H7 (cell line): ENCODE measurements at regions not wholly inside any gene's neighbourhood (a gene's known extent, or its start where the extent isn't known, plus 50 kb on each side); places are given as distances from the start of the nearest gene placed in this dataset.

Source experiments
- DNase-seq: peaks from one replicate; pipeline ENCODE4 v3.0.0; 2012
- H3K27me3 ChIP-seq: 2 replicates; pipeline ENCODE4 v1.6.0; 2011; ENCODE audit warnings: mild to moderate bottlenecking, low read length; ENCODE audit not compliant: control insufficient read depth, insufficient read depth
- H3K36me3 ChIP-seq: replicated peaks from 2 replicates; pipeline ENCODE4 v1.5.1; 2011; ENCODE audit warnings: low read length; ENCODE audit not compliant: control insufficient read depth, insufficient read depth
- H3K4me3 ChIP-seq: 2 replicates; pipeline ENCODE4 v1.5.1; 2011; ENCODE audit warnings: low read depth, mild to moderate bottlenecking, control low read depth, low read length, moderate library complexity; ENCODE audit not compliant: insufficient read depth

GRCh38 chr21:27061770-27062169 lies 94.9 kb upstream of the ADAMTS5 start:
- no peak for DNase-seq
- Histone ChIP-seq H3K36me3 (no peaks in the 10 kb centered on the region), H3K27me3 (no peaks in the 10 kb centered on the region)

GRCh38 chr21:27060190-27060589 lies 93.3 kb upstream of the ADAMTS5 start:
- H3K4me3 ChIP-seq, result no peak overlapping the region
- no peaks in the 10 kb centered on the region for H3K36me3 ChIP-seq
- DNase-seq, result no peak
- H3K27me3 ChIP-seq, result no peaks in the 10 kb centered on the region

More at GRCh38 chr21:27061770-27062169, 94.9 kb upstream of the ADAMTS5 start:
- H3K4me3 ChIP-seq, result no peak overlapping the region

GRCh38 chr21:27058673-27059605 lies 92.1 kb upstream of the ADAMTS5 start:
- no peaks in the 10 kb centered on the region for H3K36me3 ChIP-seq
- no peaks in the 10 kb centered on the region for H3K27me3 ChIP-seq
- H3K4me3 ChIP-seq, result no peak overlapping the region
- DNase-seq, result no peak

- no peak for DNase-seq
- Histone ChIP-seq H3K4me3 (no peak overlapping the region), H3K27me3 (no peaks in the 10 kb centered on the region), H3K36me3 (no peaks in the 10 kb centered on the region)
Measured at GRCh38 chr21:27057997-27058396, 91.1 kb upstream of the ADAMTS5 start.

GRCh38 chr21:27047658-27048314 lies 80.9 kb upstream of the ADAMTS5 start:
- Histone ChIP-seq H3K4me3 (no peak overlapping the region), H3K27me3 (no peaks in the 10 kb centered on the region), H3K36me3 (no peaks in the 10 kb centered on the region)
- DNase-seq, result no peak

GRCh38 chr21:27047283-27047657 lies 80.4 kb upstream of the ADAMTS5 start:
- DNase-seq, result no peak
- Histone ChIP-seq H3K36me3 (no peaks in the 10 kb centered on the region), H3K4me3 (no peak overlapping the region), H3K27me3 (no peaks in the 10 kb centered on the region)

GRCh38 chr21:27045281-27045985 lies 78.5 kb upstream of the ADAMTS5 start:
- no peak for DNase-seq
- H3K4me3 ChIP-seq, result no peak overlapping the region
- H3K36me3 ChIP-seq, result no peaks in the 10 kb centered on the region
- no peaks in the 10 kb centered on the region for H3K27me3 ChIP-seq

GRCh38 chr21:27043377-27043776 lies 76.5 kb upstream of the ADAMTS5 start:
- DNase-seq, result no peak
- Histone ChIP-seq H3K36me3 (no peaks in the 10 kb centered on the region), H3K4me3 (no peak overlapping the region), H3K27me3 (no peaks in the 10 kb centered on the region)

GRCh38 chr21:27040738-27041469 lies 74.0 kb upstream of the ADAMTS5 start:
- no peak overlapping the region for H3K4me3 ChIP-seq
- H3K27me3 ChIP-seq, result no peaks in the 10 kb centered on the region
- no peaks in the 10 kb centered on the region for H3K36me3 ChIP-seq
- DNase-seq, result no peak

GRCh38 chr21:27036736-27037301 lies 69.9 kb upstream of the ADAMTS5 start:
- DNase-seq, result no peak
- Histone ChIP-seq H3K27me3 (no peaks in the 10 kb centered on the region), H3K4me3 (no peak overlapping the region), H3K36me3 (no peaks in the 10 kb centered on the region)

GRCh38 chr21:27035791-27036190 lies 68.9 kb upstream of the ADAMTS5 start:
- Histone ChIP-seq H3K27me3 (no peaks in the 10 kb centered on the region), H3K4me3 (no peak overlapping the region), H3K36me3 (no peaks in the 10 kb centered on the region)
- no peak for DNase-seq

- Histone ChIP-seq H3K4me3 (no peak overlapping the region), H3K27me3 (no peaks in the 10 kb centered on the region), H3K36me3 (no peaks in the 10 kb centered on the region)
- no peak for DNase-seq
Measured at GRCh38 chr21:27034796-27035195, 67.9 kb upstream of the ADAMTS5 start.

- Histone ChIP-seq H3K27me3 (no peaks in the 10 kb centered on the region), H3K36me3 (no peaks in the 10 kb centered on the region), H3K4me3 (no peak overlapping the region)
- DNase-seq, result no peak
Measured at GRCh38 chr21:27033471-27033870, 66.6 kb upstream of the ADAMTS5 start.

- no peak for DNase-seq
- H3K27me3 ChIP-seq, result no peaks in the 10 kb centered on the region
- no peaks in the 10 kb centered on the region for H3K36me3 ChIP-seq
- no peak overlapping the region for H3K4me3 ChIP-seq
Measured at GRCh38 chr21:27026501-27026900, 59.6 kb upstream of the ADAMTS5 start.
